Kidney epithelial cell (primary cell): ENCODE measurements at regions not wholly inside any gene's neighbourhood (a gene's known extent, or its start where the extent isn't known, plus 50 kb on each side); places are given as distances from the start of the nearest gene placed in this dataset.
"Not testable (repeated sequence)": the region's sequence is repeated elsewhere in the genome, so short reads cannot be mapped to it uniquely, and the experiment has no call there.

Experiments used
- DNase-seq: peaks from one replicate; pipeline ENCODE4 v3.0.0-alpha.2; 2010; ENCODE audit warnings: low read depth
- H3K27me3 ChIP-seq: 2 replicates; pipeline ENCODE4 v1.6.0; 2011; ENCODE audit warnings: low read length; ENCODE audit not compliant: control insufficient read depth, insufficient read depth
- H3K36me3 ChIP-seq: 2 replicates; pipeline ENCODE4 v1.5.1; 2011; ENCODE audit warnings: low read length; ENCODE audit not compliant: control insufficient read depth, insufficient read depth
- H3K4me3 ChIP-seq: 2 replicates; pipeline ENCODE4 v1.5.1; 2011; ENCODE audit warnings: low read depth, mild to moderate bottlenecking, control low read depth, low read length
- TF ChIP-seq, protein P1 (sequence below): IDR thresholded peaks from 2 replicates; pipeline ENCODE4 v1.5.1; 2011; ENCODE audit warnings: mild to moderate bottlenecking, moderate library complexity, low read length, control low read depth, inconsistent platforms; ENCODE audit not compliant: insufficient read depth, poor library complexity, severe bottlenecking

DNA sequence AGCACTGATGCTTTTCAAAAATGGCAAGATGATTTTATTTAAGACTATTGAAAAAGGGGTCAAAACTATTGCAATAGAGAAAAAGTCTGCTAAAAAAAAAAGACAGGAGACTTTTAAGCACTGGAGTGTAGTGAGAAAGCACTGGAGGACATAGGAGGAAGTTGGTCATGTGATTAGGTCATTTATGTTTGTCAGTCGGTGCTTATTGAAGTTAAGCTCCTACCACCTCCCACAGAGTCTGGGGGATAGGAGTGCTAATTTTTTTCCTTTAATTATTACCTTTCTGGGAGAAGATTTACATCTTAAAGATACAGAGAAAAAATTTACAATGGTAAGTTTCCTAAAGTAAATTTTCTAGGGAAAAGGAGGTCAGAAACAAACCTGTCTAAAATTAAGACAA lies 80.2 kb upstream of the TMEM229A start:
- no peaks in the 10 kb centered on the region for H3K27me3 ChIP-seq
- no peak overlapping the region for H3K4me3 ChIP-seq
- no peaks in the 10 kb centered on the region for H3K36me3 ChIP-seq
- TF ChIP-seq, protein P1, sequence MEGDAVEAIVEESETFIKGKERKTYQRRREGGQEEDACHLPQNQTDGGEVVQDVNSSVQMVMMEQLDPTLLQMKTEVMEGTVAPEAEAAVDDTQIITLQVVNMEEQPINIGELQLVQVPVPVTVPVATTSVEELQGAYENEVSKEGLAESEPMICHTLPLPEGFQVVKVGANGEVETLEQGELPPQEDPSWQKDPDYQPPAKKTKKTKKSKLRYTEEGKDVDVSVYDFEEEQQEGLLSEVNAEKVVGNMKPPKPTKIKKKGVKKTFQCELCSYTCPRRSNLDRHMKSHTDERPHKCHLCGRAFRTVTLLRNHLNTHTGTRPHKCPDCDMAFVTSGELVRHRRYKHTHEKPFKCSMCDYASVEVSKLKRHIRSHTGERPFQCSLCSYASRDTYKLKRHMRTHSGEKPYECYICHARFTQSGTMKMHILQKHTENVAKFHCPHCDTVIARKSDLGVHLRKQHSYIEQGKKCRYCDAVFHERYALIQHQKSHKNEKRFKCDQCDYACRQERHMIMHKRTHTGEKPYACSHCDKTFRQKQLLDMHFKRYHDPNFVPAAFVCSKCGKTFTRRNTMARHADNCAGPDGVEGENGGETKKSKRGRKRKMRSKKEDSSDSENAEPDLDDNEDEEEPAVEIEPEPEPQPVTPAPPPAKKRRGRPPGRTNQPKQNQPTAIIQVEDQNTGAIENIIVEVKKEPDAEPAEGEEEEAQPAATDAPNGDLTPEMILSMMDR, result no peak
- DNase-seq, result no peak

DNA sequence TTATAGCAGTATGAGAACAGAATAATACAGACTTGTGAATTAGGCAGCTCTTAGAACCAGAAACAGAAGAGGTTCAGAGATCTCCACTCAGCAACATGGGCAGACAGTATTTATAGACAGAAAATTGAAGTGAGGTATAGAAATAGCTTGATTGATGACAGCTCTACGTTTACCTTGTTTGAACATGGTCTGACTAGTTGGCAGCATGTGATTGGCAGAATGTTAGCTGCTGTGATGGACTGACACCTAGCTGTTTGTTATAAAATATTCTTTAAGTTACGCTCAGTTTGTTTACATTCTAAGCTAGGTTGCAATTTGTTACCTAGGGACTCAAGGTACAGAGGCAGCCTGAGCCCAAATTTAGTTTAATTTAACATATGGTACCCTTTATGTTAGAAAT lies 73.7 kb upstream of the TMEM229A start:
- TF ChIP-seq, protein P1, result no peak
- no peak for DNase-seq
- no peak overlapping the region for H3K4me3 ChIP-seq
- no peaks in the 10 kb centered on the region for H3K27me3 ChIP-seq
- H3K36me3 ChIP-seq, result no peaks in the 10 kb centered on the region

DNA sequence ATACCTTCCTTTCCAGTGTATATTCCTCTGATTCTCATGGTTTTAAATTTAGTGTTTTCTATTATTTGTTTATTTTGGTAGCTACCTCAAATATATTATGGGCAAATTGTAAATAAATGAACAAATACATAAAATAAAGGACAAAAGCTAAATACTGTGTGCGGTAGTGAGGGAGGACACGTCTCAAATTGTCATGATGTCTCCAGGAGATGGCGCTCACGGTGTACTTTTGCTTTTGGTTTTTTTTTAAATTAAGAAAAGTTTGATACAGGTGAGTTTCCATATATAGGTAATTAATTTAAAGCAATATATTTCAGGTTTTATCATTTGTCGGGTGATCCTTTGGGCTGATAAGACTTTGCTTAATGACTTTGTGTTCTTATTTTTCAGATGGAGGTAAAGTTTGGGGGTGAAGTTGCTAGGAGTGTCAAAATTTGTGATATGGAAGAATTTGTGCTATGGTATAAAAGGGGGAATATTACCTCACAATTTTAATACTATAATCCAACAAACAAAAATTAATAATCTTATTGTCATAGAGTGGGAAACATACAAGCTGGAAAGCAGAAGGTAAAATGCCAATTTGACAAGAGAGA lies 68.4 kb upstream of the TMEM229A start:
- no peak for DNase-seq
- Histone ChIP-seq H3K4me3 (no peak overlapping the region), H3K36me3 (no peaks in the 10 kb centered on the region), H3K27me3 (no peaks in the 10 kb centered on the region)
- TF ChIP-seq, protein P1, result peak; percentile 57

DNA sequence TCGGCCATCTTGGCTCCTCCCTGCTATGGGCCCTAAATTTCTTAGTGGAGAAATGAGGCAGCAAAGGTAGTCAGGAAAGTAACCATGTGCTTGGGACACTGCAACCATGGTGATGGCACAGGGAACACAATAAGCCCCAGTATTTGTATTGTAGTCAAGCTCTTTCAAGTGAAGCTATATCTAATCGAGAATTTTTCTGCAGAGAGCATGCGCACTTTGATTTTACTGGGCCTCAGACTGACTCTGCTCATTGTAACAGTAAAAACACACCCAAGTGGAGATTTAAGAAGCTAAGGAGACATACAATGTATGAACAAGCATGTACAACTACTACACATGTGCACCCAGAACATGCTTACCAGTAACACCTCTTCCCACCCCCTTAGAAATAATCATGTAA lies 67.3 kb upstream of the TMEM229A start:
- H3K4me3 ChIP-seq, result no peak overlapping the region
- H3K27me3 ChIP-seq, result no peaks in the 10 kb centered on the region
- H3K36me3 ChIP-seq, result no peaks in the 10 kb centered on the region
- TF ChIP-seq, protein P1, result no peak
- DNase-seq, result no peak

DNA sequence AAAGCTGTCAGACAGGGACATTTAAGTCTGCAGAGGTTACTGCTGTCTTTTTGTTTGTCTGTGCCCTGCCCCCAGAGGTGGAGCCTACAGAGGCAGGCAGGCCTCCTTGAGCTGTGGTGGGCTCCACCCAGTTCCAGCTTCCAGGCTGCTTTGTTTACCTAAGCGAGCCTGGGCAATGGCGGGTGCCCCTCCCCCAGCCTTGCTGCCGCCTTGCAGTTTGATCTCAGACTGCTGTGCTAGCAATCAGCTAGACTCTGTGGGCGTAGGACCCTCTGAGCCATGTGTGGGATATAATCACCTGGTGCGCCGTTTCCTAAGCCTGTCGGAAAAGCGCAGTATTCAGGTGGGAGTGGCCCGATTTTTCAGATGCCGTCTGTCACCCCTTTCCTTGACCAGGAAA lies 66.7 kb upstream of the TMEM229A start:
- H3K4me3 ChIP-seq, DNase-seq, H3K36me3 ChIP-seq, H3K27me3 ChIP-seq: not testable (repeated sequence)

DNA sequence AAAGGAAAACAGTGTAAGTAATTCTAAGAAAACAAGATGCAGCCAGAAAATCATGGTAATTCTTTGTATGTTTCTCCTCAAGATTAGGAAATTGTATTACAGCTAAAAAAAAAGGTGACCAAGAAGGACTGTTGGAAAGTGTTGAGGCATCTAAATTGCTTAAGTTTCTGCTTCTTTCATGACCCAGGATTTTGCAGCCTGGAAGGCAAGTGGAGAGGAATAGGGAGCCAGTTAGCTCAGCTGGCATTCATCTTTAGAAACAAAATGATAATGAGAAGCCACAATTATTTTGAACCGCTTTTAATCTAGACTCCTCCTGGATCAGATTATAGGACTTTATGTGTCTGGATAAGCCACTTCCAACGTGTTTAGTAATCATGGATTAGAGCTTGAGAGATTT lies 56.8 kb upstream of the TMEM229A start:
- H3K4me3 ChIP-seq, result no peak overlapping the region
- no peaks in the 10 kb centered on the region for H3K36me3 ChIP-seq
- no peak for DNase-seq
- TF ChIP-seq, protein P1, result no peak
- H3K27me3 ChIP-seq, result no peaks in the 10 kb centered on the region

DNA sequence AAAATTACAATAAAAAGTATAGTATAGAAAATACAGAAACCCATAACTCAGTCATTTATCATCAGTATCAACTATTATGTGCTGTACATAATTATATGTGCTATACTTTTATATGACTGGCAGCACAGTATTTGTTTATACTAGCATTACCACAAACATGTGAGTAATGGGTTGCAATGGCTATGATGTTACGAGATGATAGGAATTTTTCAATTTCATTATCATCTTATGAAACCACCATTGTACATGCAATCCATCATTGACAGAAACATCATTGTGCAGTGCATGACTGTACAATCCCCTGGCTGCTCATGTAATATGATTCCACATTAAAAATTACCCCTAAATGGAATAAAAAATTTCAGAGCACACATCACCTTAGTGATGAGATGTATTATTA lies 55.7 kb upstream of the TMEM229A start:
- TF ChIP-seq, protein P1, result no peak
- no peak for DNase-seq
- Histone ChIP-seq H3K27me3 (no peaks in the 10 kb centered on the region), H3K4me3 (no peak overlapping the region), H3K36me3 (no peaks in the 10 kb centered on the region)
